ENCODE measurements at regions not wholly inside any gene's neighbourhood (a gene's known extent, or its start where the extent isn't known, plus 50 kb on each side); places are given as distances from the start of the nearest gene placed in this dataset.

DNA sequence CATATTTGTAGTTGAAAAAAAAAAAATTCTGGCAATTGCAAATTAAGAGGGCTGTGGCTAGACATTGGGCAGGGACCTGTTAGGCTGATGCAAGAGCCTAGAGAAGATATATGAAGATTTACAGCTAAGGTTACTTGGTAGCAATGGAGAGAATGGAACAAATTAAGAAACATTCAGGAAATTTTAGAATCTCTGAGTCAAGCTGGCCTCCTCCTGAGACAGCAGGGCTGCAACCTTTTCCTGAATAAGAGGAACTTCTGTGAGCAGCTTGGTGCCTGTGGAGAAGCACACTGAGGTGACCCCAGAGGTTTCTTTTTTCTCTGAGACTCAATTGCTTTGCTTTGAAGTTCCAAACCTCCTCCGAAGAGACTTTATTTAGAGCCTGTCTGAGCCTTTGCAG is 118.6 kb upstream of the LRATD1 start:
- DNase-seq = no peak

DNA sequence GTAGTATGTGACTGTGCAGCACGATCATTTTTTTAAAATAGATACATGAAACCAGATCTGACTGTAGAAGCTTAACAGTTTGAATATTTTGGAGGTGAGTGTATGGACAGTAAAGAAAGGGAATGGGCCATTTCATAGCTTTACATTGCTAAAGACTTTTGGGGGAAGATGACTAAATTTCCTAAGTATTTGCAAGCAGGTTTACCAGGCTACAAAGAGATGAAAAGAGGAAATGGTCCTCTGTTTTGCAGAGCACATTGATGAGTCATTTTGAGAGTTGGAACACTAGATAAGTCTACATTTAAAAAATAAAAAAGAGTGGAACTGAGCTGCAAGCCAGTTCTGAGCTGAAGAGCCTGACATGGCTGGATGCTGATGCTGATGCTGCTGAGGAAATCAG is 115.7 kb upstream of the LRATD1 start:
- DNase-seq = no peak

DNA sequence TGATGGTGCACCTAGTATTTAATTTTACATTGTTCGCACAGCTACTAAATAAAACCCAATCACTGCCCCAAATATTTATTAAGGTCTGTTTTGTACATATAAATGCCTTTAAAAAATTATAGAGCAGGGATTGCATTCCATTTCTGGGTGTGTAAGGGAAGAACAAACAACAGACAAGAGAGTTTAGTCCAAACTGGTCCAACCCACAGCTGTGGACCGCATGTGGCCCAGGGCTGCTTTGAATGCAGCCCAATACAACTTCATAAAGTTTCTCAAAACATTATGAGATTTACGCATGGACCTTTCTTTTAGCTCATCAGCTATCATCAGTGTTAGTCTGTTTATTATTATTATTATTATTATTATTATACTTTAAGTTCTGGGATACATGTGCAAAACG is 114.8 kb upstream of the LRATD1 start:
- no peak for DNase-seq

DNA sequence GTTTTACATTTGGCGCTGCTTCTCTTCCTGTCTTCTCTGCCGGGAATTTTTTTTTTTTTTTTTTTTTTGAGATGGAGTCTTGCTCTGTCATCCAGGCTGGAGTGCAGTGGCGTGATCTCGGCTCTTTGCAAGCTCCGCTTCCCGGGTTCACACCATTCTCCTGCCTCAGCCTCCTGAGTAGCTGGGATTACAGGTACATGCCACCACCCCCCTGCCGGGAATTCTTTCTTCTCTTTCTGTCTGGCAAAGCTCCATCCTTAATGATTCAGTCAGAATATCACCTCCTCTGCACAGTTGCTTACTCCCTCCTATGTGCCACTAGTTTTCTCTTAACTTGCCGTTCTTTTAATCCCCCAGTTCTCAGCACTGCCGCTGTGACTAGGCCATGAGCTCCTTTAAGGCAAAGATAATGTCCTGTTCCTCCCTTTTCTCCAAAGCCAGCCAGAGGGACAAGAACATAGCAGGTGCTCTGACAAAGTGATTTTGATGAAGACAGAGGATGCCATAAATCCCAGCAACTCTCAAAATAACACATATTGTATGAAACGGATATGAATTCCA is 112.1 kb upstream of the LRATD1 start:
- DNase-seq = no peak

DNA sequence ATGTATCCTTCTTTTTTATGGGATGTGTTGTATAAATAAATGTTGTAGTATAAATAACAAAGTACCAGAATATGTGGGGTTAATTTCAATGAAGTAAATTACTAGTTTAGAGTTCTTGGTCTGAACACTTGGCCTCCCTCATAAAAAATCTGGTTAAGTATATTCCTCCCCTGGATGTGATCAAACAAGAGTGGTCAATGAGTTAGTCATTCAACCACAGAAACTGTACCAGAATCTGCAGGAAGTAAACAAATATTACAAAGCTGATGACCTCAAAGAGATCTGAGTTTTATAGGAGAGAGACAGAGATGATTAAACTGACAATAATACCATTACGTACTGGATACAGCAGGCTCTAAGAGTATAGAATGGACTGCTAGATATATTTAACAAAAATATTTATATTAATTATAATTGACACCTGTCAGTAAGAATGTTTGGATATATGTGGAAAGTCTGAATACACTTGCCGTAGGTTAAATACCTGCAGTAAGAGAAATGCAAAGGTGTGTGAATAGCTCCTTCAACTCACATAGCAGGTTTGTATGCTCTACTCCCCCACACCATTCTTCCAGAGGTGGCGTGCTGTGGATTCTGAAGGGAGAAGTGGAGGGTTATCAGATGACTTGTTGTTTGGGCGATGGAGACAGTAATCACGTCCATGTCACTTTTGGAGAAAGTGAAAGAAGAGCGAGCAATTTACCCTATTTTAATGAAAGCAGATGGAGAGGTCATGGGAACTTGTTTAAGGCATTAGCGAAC is 108.3 kb upstream of the LRATD1 start:
- DNase-seq = no peak

DNA sequence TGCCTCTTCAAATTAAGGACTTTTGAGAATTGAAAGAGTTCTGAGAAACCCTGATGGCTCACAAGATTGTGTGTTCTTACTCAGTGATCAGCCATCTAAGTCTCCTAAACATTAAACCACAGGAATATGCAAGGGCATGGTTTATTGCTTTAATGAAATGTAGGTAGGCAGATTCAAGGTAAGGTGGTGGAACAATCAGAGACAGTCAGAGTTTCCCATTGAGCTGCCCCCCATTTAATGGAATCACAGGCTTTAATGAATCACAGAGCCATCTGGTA is 107.8 kb upstream of the LRATD1 start:
- DNase-seq = no peak

DNA sequence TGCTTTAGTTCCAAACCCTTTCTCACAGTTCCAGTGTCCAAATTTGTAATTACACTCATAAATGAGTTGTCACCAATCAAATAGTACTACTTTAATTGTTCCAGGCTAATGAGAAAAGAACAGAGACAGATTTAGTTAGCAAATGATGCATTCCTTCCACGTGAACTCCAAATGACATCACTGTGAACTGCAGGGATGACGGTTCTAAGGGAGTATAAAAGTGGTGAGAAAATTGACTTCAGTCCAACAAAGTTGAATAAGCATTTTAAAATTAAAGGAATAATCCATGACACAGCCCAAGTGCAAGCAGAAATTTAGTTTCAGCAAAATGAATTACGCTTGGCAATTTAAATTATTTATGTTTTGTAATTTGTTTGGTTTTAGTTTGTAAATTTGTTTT is 102.0 kb upstream of the LRATD1 start:
- DNase-seq = no peak

DNA sequence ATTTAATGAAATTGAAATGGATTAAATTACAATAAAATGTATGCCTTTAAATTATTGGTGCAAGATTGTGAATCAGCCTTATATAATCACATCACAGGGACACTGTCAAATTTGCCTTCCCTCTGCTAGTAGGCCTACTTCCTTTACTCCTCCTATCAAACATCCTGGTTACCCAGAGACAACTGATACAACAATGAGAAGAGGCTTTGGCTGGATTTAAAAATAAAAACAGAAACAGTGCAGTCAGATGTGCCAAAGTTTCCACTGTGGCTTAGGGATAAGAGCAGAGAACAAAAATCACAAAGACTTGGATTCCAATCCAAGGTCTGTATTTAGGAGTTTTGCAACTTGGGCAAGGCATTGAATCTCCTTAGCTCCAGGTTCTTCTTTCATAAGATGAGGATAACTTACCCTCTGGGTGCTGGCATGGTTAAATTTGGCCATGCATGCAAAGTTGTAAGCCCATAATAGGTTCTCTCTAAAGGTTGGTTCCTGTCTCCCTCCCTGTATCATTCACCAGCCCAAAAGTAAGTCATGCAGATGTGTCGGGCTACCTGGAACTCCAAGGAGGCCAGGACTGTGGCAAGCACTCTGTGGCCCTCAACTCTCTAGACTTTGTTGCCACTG is 99.3 kb upstream of the LRATD1 start:
- DNase-seq = no peak

DNA sequence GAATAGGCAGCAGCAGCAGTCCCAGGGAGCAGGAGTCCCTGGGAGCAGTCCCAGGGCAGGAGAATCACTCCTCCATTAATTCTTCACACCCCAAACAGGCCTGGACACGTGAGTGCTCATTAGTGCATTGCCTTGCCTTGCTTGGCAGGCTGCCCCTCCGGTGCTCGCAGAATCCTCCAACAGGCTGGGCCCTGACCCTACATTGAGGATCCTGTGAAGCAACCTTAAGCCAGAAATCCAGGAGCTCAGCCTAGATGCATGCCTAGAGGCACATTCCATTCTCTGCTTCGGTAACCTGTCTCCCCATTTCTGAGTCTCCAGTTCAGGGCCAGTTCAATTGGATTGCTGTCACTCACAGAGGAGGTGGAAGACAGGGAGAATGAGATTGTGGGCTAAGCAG is 97.4 kb upstream of the LRATD1 start:
- no peak for DNase-seq

DNA sequence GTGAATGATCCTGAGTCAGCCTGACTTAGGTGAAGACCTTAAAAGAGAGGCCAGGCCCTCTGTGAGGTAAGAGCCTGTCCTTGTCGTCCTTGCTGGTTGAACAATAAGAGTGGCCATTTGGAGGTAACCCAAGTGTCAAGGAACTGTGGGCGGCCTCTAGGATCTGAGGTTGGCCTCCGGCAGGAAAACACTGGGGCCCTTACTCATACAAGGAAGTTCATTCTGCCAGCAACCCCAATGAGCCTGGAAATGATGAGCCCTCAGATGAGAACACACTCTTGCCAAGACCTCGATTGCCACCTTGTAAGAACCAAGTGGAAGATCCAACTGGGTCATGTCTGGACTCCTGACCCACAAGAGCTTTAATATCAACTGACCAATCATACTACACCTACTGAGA is 95.5 kb upstream of the LRATD1 start:
- DNase-seq = no peak

DNA sequence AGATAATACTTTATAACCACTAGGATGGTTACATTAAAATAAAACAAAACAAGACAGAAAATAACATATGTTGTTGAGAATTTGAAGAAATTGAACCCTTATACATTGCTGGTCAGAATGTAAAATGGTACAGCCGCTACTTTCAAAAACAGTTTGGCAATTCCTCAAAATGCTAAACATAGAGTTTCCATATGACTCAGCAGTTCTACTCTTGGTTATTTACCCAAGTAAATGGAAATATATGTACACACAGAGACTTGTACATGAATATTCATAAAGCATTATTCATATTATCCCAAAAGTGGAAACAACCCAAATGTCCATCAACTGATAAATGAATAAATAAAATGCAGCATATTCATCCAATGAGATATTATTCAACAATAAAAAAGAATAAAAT is 92.5 kb upstream of the LRATD1 start:
- no peak for DNase-seq

DNA sequence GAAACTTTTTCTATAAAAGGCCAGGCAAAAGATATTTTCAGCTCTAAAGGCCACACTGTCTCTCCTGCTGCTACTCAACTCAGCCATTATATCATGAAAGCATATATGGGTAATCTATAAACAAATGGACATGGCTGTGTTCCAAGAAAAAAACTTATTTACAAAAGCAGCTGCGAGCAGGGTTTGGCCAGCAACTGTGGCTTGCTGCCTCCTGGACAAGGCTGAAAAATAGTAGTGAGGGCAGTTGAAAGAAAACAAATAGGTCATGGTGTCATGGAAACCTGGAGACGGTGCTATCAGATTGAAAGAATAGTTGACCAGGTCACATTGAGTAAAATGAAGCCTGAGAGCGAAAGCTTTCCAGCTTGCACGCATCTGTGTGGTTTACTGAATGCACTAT is 89.2 kb upstream of the LRATD1 start:
- DNase-seq = no peak

DNA sequence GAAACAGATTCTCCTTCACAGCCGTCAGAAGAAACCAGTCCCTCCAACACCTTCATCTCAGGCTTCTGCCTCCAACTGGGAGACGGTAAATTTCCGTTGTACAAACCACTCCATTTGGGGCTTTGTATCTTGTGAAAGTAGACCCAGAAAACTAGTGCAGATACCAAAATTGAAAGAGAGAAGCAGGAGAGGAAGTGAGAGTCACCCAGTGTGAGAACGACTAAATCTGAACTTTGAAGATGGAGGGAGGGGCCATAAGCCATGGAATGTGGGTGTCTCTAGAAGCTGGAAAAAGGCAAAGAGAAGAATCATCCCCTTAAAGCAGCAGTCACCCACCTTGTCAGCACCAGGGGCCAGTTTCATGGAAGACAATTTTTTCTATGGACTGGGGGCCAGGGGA is 88.3 kb upstream of the LRATD1 start:
- DNase-seq = no peak

DNA sequence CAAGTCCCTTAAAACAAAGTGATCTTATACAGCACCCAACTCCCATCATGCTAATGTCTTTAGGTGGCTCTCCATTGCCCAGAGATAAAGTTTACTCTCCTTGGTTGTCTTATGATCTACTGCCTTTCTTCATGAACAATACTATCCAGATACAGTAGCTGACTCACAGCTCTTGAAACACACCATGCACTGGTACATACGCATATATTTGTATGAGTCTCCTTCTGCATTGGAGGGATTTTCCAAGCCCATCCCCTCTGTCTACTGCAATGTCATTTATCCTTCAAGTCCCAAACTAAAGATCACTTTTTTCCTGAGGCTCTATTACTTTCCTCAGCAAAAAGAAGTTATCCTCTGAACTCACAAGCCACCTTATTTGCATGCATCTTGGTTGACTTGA is 84.7 kb upstream of the LRATD1 start:
- no peak for DNase-seq

DNA sequence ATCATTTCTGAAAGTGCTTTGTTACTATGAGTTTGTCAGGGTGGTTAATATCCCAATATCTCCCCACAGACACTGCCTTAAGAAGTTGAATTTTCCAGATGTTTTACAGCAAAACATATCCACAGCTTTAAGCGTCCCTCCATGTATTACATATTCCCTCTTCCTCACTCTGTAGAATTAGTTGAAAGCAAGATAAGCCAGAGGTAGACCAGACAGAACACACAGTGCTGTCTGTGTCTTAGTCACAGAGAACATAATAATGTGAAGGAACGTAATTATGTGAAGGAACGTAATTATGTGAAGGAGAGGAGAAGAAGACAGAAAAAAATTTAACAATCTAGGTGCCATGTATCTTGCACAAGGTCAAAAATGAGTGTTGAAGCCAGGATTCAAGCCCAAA is 81.9 kb upstream of the LRATD1 start:
- DNase-seq = no peak

DNA sequence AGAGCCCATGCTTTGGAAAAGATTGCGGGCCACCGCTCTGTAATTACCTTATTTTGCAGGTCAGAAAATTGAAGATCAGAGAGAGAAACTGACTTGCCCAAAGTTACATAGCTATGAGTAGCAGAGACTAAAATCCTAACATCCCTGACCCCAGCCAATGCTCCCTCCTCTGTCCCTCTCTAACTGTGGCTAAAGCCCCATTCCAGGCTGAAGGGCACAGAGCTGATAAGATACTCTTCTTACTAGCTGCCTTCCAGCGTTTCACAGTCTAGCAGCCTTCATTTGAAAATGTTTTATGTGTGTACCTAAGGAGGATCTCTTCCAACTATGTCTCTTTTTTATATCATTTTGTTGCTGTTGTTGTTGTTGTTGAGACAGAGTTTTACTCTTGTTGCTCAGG is 81.4 kb upstream of the LRATD1 start:
- no peak for DNase-seq

DNA sequence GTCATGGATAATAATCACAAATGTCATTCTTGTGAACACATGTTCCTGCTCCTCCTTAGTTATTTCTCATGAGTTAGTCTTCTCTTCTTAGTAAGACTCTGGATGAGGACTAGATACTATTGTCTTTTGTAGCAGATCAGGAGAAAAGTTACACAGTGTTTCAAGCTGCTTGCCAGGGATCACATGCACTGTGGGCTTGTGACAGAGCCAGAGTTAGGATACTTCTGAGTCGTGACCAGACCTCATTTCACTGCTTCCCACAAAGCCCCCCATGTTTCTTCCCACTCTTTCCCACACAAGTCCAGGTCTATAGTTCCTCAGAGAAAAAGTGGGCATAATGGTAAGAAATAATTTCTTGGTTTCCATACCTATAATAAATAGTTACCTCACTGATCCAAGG is 80.2 kb upstream of the LRATD1 start:
- no peak for DNase-seq

DNA sequence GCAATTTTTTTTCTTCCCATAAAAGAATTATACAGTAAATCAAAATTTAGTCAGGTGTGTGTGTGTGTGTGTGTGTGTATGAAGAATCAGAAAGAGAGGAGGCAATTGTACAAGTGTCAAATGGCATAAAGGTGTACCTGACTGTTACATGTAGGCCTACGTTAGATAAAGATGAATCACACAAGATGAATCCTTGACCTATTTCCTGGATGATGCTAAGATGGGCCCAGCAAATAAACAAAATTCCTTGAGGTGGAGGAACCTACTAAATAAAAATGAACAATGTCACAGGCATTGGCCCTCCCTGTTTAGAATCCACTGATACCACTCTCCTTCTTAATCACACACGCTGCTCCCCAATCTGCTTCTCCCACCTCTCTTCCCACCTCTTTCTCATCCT is 79.7 kb upstream of the LRATD1 start:
- no peak for DNase-seq

DNA sequence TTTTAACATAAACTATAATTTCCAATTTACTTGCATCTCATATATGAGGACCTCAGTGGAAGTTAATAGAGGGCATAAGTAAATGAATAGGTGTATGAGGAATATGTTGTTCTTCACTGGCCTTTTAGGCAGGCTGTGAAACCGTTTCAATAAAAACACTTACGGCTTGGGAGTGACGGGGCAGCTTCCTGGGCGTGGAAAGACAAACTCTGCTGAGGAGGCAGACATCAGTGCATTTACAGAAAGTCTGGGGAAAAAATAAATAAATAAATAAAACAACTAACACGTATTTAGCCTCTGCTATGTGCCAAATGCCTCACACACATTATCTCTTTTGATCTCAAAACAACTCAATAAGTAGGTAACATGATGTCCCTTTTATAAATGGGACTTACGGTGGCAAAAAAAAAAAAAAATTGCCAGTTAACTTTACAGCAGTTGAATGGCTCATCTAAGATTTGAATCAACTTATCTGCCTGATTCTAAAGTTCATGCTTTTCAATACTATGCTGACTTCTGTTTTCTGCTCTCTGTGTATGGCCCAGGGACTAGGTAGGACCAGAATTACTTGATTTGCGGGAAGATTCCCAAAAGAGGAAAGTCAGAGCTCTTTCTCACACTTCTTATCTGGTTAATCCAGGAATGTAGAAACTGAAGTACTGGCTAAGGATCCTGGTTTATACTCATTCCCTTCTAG is 77.5 kb upstream of the LRATD1 start:
- no peak for DNase-seq

DNA sequence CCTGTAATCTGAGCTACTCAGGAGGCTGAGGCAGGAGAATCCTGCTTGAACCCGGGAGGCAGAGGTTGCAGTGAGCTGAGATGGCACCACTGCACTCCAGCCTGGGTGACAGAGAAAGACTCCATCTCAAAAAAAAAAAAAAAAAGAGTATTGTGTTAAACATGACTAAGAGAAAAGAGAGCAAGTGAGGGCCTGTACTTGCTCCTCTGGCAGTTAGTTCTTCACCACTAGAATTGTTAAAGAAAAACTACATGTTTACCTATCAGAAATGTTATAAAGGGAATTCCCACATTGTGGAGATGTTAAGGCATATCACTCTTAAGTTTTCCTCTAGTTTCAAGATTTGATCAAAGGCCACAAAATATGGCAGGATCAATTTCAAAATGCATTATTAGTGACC is 75.4 kb upstream of the LRATD1 start:
- no peak for DNase-seq

DNA sequence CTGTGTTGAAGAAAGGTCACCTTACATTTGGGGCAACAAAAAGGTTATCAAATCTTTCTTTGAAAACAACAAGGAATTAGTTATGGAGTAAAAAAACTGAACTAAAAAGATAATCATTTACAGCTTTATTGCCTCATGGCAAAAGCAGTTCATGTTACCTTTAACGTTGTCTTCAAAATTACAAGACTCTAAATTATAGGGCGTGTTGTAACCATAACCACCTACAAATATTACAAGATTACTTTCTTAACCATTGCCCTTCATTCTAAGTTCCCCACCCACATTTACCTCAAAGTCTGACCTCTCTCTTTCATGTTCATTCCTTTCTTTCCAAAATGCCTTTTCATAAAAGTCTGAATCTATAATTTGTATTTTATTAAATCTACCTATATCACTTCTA is 74.6 kb upstream of the LRATD1 start:
- DNase-seq = no peak

DNA sequence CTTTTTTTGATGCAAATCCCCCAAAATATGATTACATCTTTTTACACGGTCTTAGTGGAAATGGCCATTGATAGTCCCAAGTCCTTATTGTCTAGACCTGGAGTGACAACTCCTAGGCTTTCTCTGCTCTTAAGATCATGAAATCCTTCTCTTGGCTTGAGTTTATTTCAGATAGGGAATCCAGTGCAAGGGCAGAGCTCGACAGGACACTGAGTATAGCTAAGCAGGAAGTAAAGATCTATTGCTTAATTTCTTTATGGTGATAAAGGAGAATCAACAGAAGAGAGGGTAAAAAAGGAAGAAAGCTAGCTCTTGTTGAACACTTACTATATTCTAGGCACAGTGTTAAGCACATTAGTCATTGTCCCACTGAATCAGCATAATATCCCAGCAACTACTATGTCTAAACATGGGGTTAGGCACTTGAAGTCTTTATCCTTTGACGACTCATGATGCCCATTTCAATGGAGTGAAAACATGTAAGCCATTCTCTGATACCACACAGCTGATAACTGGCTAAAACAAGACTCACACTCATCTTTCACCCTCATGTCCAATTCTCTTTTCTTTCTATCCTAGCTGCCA is 74.1 kb upstream of the LRATD1 start:
- no peak for DNase-seq

DNA sequence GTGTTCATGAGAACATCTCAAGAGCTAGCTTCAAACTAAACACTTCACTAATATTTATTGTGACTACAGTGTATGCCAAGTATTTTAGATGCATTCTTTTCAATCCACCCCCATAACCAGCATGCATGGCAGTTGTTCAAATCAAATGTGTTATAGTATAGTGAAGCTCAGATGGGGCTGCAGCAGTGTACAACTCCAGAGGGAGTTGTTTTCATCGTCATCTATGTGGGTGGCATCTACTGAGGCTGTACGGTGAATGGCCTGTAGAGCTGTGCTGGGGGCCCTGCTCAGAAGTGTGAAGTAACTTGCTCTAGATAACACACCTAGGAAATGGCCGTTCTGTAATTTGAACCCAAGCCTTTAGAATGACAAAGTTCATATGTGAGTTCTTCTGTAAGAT is 71.8 kb upstream of the LRATD1 start:
- DNase-seq = no peak

DNA sequence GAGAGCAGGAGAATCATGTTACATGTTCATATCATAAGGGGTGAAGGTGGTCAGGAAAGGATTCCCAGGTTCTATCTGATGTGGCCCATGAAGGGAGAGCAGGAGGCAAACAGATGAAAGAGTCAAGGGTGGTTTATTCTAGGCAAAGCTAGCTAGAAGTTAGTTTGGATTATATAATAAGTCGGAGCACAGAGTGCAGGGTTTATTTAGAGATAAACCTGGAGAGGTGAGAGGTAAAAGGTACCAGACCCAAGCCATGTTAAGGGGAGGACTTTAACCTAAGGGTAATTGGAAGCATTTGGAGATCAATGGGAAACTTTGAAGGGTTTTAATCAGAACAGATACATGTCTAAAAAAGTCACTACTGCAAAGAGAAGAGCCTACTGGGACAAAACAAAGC is 69.2 kb upstream of the LRATD1 start:
- no peak for DNase-seq
